NOMO-1 (cell line): ENCODE measurements at regions not wholly inside any gene's neighbourhood (a gene's known extent, or its start where the extent isn't known, plus 50 kb on each side); places are given as distances from the start of the nearest gene placed in this dataset.
A peak's percentile ranks its signal among the peaks of the same experiment; 100 is the strongest.

Source experiments
- DNase-seq, 2 experiments: peaks; one replicate each; lab custom pipeline; 2025; ENCODE audit not compliant: unreplicated experiment in 2 of 2; lab: John Stamatoyannopoulos, UW

DNA sequence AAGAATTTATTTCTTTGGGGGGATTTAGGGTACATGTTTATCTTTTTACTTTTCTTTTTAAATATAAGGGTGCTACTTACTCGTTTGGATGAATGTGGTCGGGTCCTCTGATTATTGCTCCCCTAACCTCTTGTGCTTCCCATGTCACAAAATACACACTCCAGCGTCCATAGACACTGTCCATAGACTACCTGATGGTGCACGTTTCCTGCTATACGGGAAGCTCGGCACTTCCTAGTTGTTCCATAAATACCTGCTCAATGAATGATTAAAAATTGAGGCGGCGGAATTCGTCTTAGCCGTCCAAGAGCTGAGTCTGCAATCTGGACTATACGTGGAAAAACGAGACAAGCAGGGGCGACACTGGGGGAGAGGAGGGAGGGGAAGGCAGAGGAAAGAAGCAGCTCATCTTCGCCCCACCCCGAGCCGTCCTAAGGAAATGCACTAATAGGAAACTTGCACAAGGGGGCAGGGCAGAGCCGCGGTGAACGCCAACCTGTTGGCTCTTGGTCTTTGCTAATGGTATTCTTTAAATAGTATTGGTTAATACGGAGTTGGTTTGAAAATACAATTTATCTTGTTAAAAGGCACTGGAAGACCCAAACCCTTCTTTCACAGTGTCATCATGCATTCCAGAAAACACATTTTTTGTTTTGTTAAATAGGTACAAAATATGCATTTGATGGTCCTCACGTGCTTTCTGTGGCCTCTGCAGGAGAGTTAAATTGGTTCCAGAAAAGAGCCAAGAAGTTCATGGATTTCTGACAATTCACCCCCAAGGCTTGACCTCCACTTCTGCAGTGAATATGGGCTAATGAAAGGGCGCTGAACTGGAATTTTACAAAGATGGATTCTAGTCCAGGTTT lies 73.0 kb upstream of the KCTD1 start:
- DNase-seq: peak; percentile 73 to 74

DNA sequence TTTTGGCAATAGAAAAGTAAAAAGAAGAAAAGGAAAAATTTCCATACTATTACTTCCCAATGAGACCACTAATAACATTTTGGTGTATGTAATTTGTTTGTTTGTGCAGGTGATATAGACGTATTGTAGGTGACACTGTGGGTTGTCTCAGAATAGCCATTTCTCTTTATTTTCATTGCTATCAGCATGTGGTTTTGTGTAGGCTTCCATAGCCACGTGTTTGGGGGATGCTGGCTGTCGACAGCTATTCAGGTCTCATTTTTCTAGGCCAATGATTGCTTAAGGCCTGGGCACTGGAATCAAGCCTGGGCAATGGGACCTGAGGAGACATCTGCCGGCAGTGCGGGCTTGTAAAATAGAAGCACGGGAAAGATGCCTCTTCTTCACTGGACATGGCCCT lies 71.0 kb upstream of the KCTD1 start:
- DNase-seq: no peak

DNA sequence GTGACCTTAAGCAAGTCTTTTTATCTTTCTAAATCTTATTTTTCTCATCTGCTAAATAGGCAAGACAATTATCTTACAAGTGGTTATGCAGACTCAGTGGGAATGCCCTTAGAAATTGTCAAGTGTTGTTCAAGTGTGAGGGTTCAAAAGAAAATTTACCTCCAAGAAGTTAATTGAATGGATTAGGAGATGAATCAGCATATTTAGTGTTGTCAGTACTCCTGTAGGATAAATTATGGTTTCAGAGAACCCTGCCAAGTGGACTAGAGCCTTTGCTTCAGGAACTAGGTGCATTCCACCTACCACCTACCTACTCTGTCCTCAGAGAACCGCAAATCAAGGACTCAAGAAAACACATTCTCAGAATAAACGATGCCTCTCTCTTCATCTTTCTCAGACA lies 69.8 kb upstream of the KCTD1 start:
- no peak for DNase-seq

DNA sequence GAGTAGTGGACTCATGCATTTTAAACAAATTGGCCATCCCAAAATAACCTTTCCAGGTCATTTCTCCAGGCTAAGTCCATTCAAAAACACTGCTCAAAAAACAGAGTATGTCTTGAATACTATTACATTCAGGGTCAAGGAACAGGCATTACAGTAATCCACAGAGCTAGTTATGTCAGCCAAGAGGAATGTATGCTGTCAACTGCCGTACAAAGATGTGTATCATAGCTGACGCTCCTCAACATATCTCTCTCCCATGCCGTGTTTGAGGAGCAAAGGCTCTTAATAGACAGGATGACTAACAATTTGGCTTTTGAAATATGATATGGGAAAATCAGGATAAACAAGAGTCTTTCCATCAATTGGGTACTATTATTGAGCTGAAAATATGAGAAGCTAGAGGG lies 68.8 kb upstream of the KCTD1 start:
- no peak for DNase-seq

DNA sequence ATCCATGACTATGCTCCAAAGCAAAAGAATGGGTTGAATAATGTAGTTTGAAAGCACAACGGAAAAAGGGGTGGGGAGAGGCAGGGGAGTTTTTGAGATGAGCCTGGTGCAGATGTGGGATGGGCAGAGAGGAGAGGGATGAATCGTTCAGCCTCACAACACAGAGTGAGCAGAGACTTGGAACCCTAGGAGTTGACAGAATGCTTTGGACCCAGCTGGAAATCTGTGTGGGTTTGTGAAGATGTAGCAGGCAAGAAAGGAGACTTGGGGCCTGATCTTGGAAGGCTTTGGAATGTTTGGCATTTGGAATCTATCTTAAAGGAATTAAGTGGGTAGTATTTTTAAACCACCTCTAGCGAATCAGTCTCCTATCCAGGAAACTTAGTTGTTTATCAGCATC lies 66.0 kb upstream of the KCTD1 start:
- no peak for DNase-seq
